ENCODE measurements at regions not wholly inside any gene's neighbourhood (a gene's known extent, or its start where the extent isn't known, plus 50 kb on each side); places are given as distances from the start of the nearest gene placed in this dataset.

DNA sequence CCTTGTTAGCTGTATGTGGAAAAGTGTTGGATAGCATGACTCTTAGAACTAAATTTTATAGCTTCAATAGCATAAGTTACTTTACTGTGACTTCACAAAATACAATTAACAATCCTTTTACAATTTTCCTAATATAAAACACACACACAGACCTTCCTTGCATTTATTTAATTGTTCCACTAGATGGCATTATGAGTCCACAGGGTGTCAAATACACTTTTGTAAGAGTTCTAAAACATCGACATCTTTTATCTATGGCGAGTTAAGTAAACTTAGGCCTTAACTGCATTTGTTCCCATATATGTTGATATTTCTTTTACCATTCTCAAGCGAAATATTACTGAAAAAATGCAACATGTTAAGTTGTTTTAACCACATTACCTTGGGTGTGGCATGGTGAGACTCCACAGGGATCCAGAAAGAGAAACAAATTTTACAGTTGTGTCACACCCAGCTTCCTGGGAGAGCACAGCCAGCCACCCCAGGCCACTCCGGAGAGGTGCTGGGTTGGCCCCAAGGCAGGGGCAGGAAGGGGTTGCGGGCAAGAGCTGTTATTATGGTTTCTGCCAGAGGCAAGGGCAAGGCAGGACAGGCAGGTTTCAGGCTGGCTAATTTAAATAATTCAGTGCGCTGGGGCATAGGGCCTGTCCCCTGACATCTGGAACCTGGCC lies 312.4 kb upstream of the MC4R start:
- Histone ChIP-seq H3K4me3 (no peak overlapping the region), H3K36me3 (ENCODE audit: low read depth) (no peaks in the 10 kb centered on the region), H3K9me3 (no peaks in the 10 kb centered on the region), H3K4me1 (ENCODE audit: low read depth) (no peaks in the 10 kb centered on the region)
- intact Hi-C loops (cut with DNase I, micrococcal nuclease): no loop called here
- ATAC-seq: no peak
- no peak for DNase-seq
- TF ChIP-seq, protein P1, sequence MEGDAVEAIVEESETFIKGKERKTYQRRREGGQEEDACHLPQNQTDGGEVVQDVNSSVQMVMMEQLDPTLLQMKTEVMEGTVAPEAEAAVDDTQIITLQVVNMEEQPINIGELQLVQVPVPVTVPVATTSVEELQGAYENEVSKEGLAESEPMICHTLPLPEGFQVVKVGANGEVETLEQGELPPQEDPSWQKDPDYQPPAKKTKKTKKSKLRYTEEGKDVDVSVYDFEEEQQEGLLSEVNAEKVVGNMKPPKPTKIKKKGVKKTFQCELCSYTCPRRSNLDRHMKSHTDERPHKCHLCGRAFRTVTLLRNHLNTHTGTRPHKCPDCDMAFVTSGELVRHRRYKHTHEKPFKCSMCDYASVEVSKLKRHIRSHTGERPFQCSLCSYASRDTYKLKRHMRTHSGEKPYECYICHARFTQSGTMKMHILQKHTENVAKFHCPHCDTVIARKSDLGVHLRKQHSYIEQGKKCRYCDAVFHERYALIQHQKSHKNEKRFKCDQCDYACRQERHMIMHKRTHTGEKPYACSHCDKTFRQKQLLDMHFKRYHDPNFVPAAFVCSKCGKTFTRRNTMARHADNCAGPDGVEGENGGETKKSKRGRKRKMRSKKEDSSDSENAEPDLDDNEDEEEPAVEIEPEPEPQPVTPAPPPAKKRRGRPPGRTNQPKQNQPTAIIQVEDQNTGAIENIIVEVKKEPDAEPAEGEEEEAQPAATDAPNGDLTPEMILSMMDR (IDR thresholded peaks at IDR 0.05): no peak

GRCh38 chr18:60686142-60686541 lies 313.6 kb upstream of the MC4R start:
- Histone ChIP-seq H3K4me1 (ENCODE audit: low read depth) (no peaks in the 10 kb centered on the region), H3K9me3 (no peaks in the 10 kb centered on the region), H3K4me3 (no peak overlapping the region), H3K36me3 (ENCODE audit: low read depth) (no peaks in the 10 kb centered on the region)
- ATAC-seq (no peak), DNase-seq (no peak)
- TF ChIP-seq, protein P1 (IDR thresholded peaks at IDR 0.05): no peak
- intact Hi-C loops (cut with DNase I, micrococcal nuclease): no loop called here

DNA sequence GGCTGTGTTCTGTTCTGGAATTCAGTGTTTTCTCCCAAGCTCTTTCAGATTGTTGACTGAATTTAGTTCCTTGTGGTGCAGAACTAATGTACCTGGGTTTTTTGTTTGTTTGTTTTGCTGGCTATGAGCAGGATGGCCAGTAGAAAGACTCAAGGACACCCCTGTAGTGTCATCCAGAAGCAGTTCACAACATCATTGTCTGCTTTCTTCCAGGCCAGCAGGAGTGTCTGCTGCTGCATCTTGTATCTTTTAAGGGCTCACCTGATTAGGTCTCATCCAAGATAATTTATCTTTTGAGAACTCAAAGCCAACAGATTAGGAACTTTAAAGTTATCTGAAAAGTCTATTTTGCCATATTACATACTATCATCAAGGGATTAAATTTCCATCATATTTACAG lies 318.5 kb upstream of the MC4R start:
- H3K9me3 ChIP-seq: no peaks in the 10 kb centered on the region
- intact Hi-C loops (cut with DNase I, micrococcal nuclease): no loop called here
- TF ChIP-seq, protein P1 (IDR thresholded peaks at IDR 0.05): no peak
- ATAC-seq: no peak
- no peaks in the 10 kb centered on the region for H3K36me3 ChIP-seq (ENCODE audit: low read depth)
- no peaks in the 10 kb centered on the region for H3K4me1 ChIP-seq (ENCODE audit: low read depth)
- no peak overlapping the region for H3K4me3 ChIP-seq
- no peak for DNase-seq

DNA sequence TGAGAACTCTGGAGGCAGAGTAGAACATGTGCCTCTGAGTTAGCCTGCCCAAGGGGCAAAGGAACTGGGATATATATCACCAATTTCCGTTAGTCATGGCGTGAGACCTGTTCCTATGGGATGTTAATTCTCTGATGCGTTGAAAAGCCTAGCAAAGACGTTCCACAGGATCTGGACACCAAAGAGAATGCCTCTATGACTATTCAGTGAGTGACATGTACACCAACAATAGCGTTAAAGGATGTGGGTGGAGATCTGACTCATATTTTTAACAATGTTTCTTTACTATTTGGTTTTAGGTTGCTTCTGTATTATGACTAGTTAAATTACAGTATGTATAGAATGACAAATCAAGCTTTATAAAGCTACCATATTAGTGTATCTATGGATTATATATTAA lies 320.9 kb upstream of the MC4R start:
- H3K4me3 ChIP-seq: no peak overlapping the region
- no peaks in the 10 kb centered on the region for H3K9me3 ChIP-seq
- H3K4me1 ChIP-seq (ENCODE audit: low read depth): no peaks in the 10 kb centered on the region
- ATAC-seq (no peak), DNase-seq (no peak)
- intact Hi-C loops (cut with DNase I, micrococcal nuclease): no loop called here
- TF ChIP-seq, protein P1 (IDR thresholded peaks at IDR 0.05): no peak
- H3K36me3 ChIP-seq (ENCODE audit: low read depth): no peaks in the 10 kb centered on the region

- Histone ChIP-seq H3K4me3 (no peak overlapping the region), H3K36me3 (ENCODE audit: low read depth) (no peaks in the 10 kb centered on the region), H3K4me1 (ENCODE audit: low read depth) (no peaks in the 10 kb centered on the region), H3K9me3 (no peaks in the 10 kb centered on the region)
- TF ChIP-seq, protein P1 (IDR thresholded peaks at IDR 0.05): no peak
- DNase-seq (no peak), ATAC-seq (no peak)
- intact Hi-C loops (cut with DNase I, micrococcal nuclease): no loop called here
Measured at GRCh38 chr18:60698901-60699300, 326.3 kb upstream of the MC4R start.

DNA sequence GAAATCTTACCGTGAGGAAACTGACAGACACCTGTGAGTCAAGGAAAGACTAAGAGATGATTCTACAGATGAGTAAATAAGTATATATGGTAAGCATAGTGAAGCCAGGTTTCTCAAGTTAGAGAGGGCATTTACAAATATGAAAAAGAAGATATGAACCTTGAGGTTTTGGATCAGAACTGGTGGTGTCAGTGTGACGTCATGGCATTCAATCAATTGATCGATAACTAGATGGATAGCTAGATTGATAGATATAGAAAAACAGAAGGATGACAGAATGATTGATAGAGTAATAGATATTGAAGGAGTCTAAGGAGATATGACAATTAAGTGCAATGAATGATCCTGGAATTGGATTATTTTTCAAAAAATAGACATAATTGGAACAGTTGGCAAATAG lies 350.2 kb upstream of the MC4R start:
- ATAC-seq (no peak), DNase-seq (no peak)
- H3K9me3 ChIP-seq: no peaks in the 10 kb centered on the region
- TF ChIP-seq, protein P1 (IDR thresholded peaks at IDR 0.05): no peak
- no peaks in the 10 kb centered on the region for H3K36me3 ChIP-seq (ENCODE audit: low read depth)
- H3K4me1 ChIP-seq (ENCODE audit: low read depth): no peaks in the 10 kb centered on the region
- H3K4me3 ChIP-seq: no peak overlapping the region
- intact Hi-C loops (cut with DNase I, micrococcal nuclease): no loop called here

All from mucosa of descending colon (tissue), 3 donors.